ENCODE measurements at regions not wholly inside any gene's neighbourhood (a gene's known extent, or its start where the extent isn't known, plus 50 kb on each side); places are given as distances from the start of the nearest gene placed in this dataset.

GRCh38 chr6:125587666-125588632 lies 161.5 kb upstream of the HEY2 start:
- TF ChIP-seq CTBP2 (IDR thresholded peaks at IDR 0.05; ENCODE audit: borderline replicate concordance, insufficient read depth, insufficient read length, low read length) (no peak), RBBP5 (IDR thresholded peaks at IDR 0.05; ENCODE audit: borderline replicate concordance, low read depth, low read length) (no peak), KDM5A (IDR thresholded peaks at IDR 0.05; ENCODE audit: low read length) (no peak), EGR1 (IDR thresholded peaks at IDR 0.05; ENCODE audit: borderline replicate concordance, low read depth, low read length) (no peak), HDAC6 (IDR thresholded peaks at IDR 0.05; ENCODE audit: low read depth, low read length) (no peak), TBP (IDR thresholded peaks at IDR 0.05; ENCODE audit: low read depth, low read length) (no peak), FOSL1 (IDR thresholded peaks at IDR 0.05; ENCODE audit: insufficient read depth, low read depth, low read length) (no peak), GTF2F1 (IDR thresholded peaks at IDR 0.05; ENCODE audit: borderline replicate concordance, low read depth, low read length) (no peak), EZH2 (IDR thresholded peaks at IDR 0.05; ENCODE audit: low read depth, low read length, severe bottlenecking) (no peak), CBX5 (IDR thresholded peaks at IDR 0.05; ENCODE audit: low read depth, low read length) (no peak), GABPA (IDR thresholded peaks at IDR 0.05; ENCODE audit: borderline replicate concordance, insufficient read depth, low read length) (no peak), TAF1 (IDR thresholded peaks at IDR 0.05; ENCODE audit: low read depth, low read length) (no peak)
- H3K4ac ChIP-seq (replicated peaks; ENCODE audit: insufficient read length, low read depth, low read length), result no peak overlapping the region
- H3K79me1 ChIP-seq (ENCODE audit: low read depth, low read length), result no peaks in the 10 kb centered on the region
- H3K9me3 ChIP-seq (ENCODE audit: insufficient read depth in 2 of 2, low read depth in 1 of 2, low read length in 1 of 2), result no peaks in the 10 kb centered on the region; a peak in 1 of 4 replicates
- peaks cover 0 to 12% (median 7%) of the 10 kb centered on the region in 4 experiments; a peak in 4 of 7 replicates for H3K4me1 ChIP-seq (replicated peaks in 1 of 4; ENCODE audit: control insufficient read depth in 3 of 4, insufficient read depth in 4 of 4, low read length in 3 of 4)
- peak overlapping the region; percentile 15; the same call in 1 of the 2 replicates for H3K18ac ChIP-seq (ENCODE audit: extremely low read depth, low read length)
- WGBS, 2 experiments (ENCODE audit: extremely low coverage in 1 of 2, insufficient coverage in 1 of 2, insufficient read length in 1 of 2, insufficient replicate concordance in 2 of 2, low coverage in 1 of 2, low lambda C conversion rate in 2 of 2, missing lambda C conversion rate in 1 of 2), result 88% methylated on average over 11 of the region's 11 CpGs; no CpG with 5 or more reads in 1 of the 2 experiments
- no peak overlapping the region for H4K5ac ChIP-seq (ENCODE audit: insufficient read length, low read depth, low read length)
- H3K27ac ChIP-seq (ENCODE audit: low read depth, low read length), result no peak overlapping the region
- no peak overlapping the region for H3K9ac ChIP-seq (replicated peaks in 1 of 4; ENCODE audit: extremely low read depth in 1 of 4, low read depth in 3 of 4, low read length in 3 of 4)
- H2BK12ac ChIP-seq (ENCODE audit: low read depth, low read length), result no peak overlapping the region
- no peaks in the 10 kb centered on the region for H4K20me1 ChIP-seq (replicated peaks in 1 of 2; ENCODE audit: control insufficient read depth in 1 of 2, insufficient read depth in 2 of 2, low read length in 2 of 2)
- no peaks in the 10 kb centered on the region for H3K23me2 ChIP-seq (ENCODE audit: low read depth, low read length)
- H2BK5ac ChIP-seq (ENCODE audit: low read depth, low read length), result no peak overlapping the region
- ChIA-PET POLR2A (ENCODE audit: partially characterized antibody) (no interaction called here), CTCF (ENCODE audit: partially characterized antibody) (interaction anchor here (0.7 to 2.3 kb wide), 5 partner anchors 17 to 171 kb away, joined by 3 to 11 read pairs (median 3); no protein-coding TSS in a partner anchor)
- no peak overlapping the region for H2BK120ac ChIP-seq (replicated peaks; ENCODE audit: low read depth, low read length)
- no peak overlapping the region for H2BK15ac ChIP-seq (ENCODE audit: low read length)
- no peak overlapping the region for H4K8ac ChIP-seq (ENCODE audit: extremely low read depth, insufficient read depth, low read length)
- no peak overlapping the region for H2AFZ ChIP-seq (ENCODE audit: low read length)
- no peak overlapping the region for H4K91ac ChIP-seq (replicated peaks; ENCODE audit: insufficient read length, low read length)
- no peaks in the 10 kb centered on the region for H3K79me2 ChIP-seq (ENCODE audit: control insufficient read depth in 1 of 2, insufficient read depth in 2 of 2, low read length in 2 of 2)
- no peak overlapping the region for H2AK5ac ChIP-seq (ENCODE audit: low read depth, low read length)
- no peaks in the 10 kb centered on the region for H3K27me3 ChIP-seq (replicated peaks in 1 of 4; ENCODE audit: control insufficient read depth in 3 of 4, extremely low read depth in 1 of 4, insufficient read depth in 3 of 4, low read length in 3 of 4)
- H3K23ac ChIP-seq (ENCODE audit: insufficient read length), result no peak overlapping the region
- FAIRE-seq (no peak), DNase-seq (ENCODE audit: low read depth in 1 of 2, low spot score in 2 of 2) (no peak)
- H3K36me3 ChIP-seq (ENCODE audit: control insufficient read depth in 2 of 4, insufficient read depth in 4 of 4, low read length in 3 of 4), result no peaks in the 10 kb centered on the region
- no peak overlapping the region for H3K4me2 ChIP-seq (ENCODE audit: insufficient read depth in 1 of 2, low read depth in 2 of 2, low read length in 2 of 2)
- no peak overlapping the region for H3K14ac ChIP-seq (ENCODE audit: insufficient read length)
- no peak overlapping the region for H3K4me3 ChIP-seq (ENCODE audit: extremely low read depth in 1 of 4, insufficient read depth in 2 of 4, low read depth in 3 of 4, low read length in 4 of 4)
- H2BK20ac ChIP-seq (ENCODE audit: low read length), result no peak overlapping the region
- H3K56ac ChIP-seq (replicated peaks; ENCODE audit: insufficient read length, low read depth, low read length), result no peak overlapping the region

All from H1 (cell line).